ENCODE measurements at regions not wholly inside any gene's neighbourhood (a gene's known extent, or its start where the extent isn't known, plus 50 kb on each side); places are given as distances from the start of the nearest gene placed in this dataset.
"Not testable (repeated sequence)": the region's sequence is repeated elsewhere in the genome, so short reads cannot be mapped to it uniquely, and the experiment has no call there.

GRCh38 chr12:89227774-89228173 lies 124.5 kb downstream of the DUSP6 start:
- no peaks in the 10 kb centered on the region for H3K36me3 ChIP-seq (ENCODE audit: low read depth, missing control alignments)
- no peaks in the 10 kb centered on the region for H3K9me3 ChIP-seq
- H3K4me1 ChIP-seq, result no peaks in the 10 kb centered on the region
- TF ChIP-seq CTCF (IDR thresholded peaks at IDR 0.05) (no peak), POLR2A (IDR thresholded peaks at IDR 0.05) (no peak)
- no peak overlapping the region for H3K4me3 ChIP-seq
- intact Hi-C loops (cut with DNase I; ENCODE audit: low total_unique reads), result no loop called here
- no peak overlapping the region for H3K27ac ChIP-seq
- DNase-seq, result no peak
- no peaks in the 10 kb centered on the region for H3K27me3 ChIP-seq
- WGBS, 2 donors, result 88 to 97% methylated on average over 2 of the region's 2 CpGs

- Histone ChIP-seq H3K4me1 (no peaks in the 10 kb centered on the region), H3K27me3 (no peaks in the 10 kb centered on the region), H3K4me3 (no peak overlapping the region), H3K27ac (no peak overlapping the region), H3K36me3 (ENCODE audit: low read depth, missing control alignments) (no peaks in the 10 kb centered on the region), H3K9me3 (no peaks in the 10 kb centered on the region)
- intact Hi-C loops (cut with DNase I; ENCODE audit: low total_unique reads), result no loop called here
- 67 to 68% methylated on average over 3 of the region's 3 CpGs for WGBS, 2 donors
- TF ChIP-seq POLR2A (IDR thresholded peaks at IDR 0.05) (no peak), CTCF (IDR thresholded peaks at IDR 0.05) (no peak)
- no peak for DNase-seq
These were observed 126.4 kb downstream of the DUSP6 start for GRCh38 chr12:89225808-89226411.

- no peak for DNase-seq
- Histone ChIP-seq H3K4me3 (no peak overlapping the region), H3K27ac (no peak overlapping the region), H3K36me3 (ENCODE audit: low read depth, missing control alignments) (no peaks in the 10 kb centered on the region), H3K4me1 (no peaks in the 10 kb centered on the region), H3K27me3 (no peaks in the 10 kb centered on the region), H3K9me3 (no peaks in the 10 kb centered on the region)
- WGBS, 2 donors, result 90 to 92% methylated on average over 5 of the region's 5 CpGs
- TF ChIP-seq POLR2A (IDR thresholded peaks at IDR 0.05) (no peak), CTCF (IDR thresholded peaks at IDR 0.05) (no peak)
- intact Hi-C loops (cut with DNase I; ENCODE audit: low total_unique reads), result no loop called here
These were observed 126.9 kb downstream of the DUSP6 start for GRCh38 chr12:89225401-89225800.

- H3K27ac ChIP-seq; H3K27me3 ChIP-seq; H3K9me3 ChIP-seq; H3K4me3 ChIP-seq; intact Hi-C loops (cut with DNase I; ENCODE audit: low total_unique reads); H3K4me1 ChIP-seq; DNase-seq; H3K36me3 ChIP-seq (ENCODE audit: low read depth, missing control alignments): not testable (repeated sequence)
- WGBS, 2 donors, result 87 to 90% methylated on average over 2 to 3 of the region's 3 CpGs
These were observed 129.7 kb downstream of the DUSP6 start for GRCh38 chr12:89222580-89222979.

- intact Hi-C loops (cut with DNase I; ENCODE audit: low total_unique reads), result no loop called here
- H3K4me3 ChIP-seq, result no peak overlapping the region
- no peak overlapping the region for H3K27ac ChIP-seq
- WGBS, 2 donors, result 63 to 71% methylated on average over 2 of the region's 2 CpGs
- H3K9me3 ChIP-seq, result no peaks in the 10 kb centered on the region
- H3K27me3 ChIP-seq, result no peaks in the 10 kb centered on the region
- no peak for DNase-seq
- H3K4me1 ChIP-seq, result peaks cover 3% of the 10 kb centered on the region
- no peaks in the 10 kb centered on the region for H3K36me3 ChIP-seq (ENCODE audit: low read depth, missing control alignments)
- TF ChIP-seq CTCF (IDR thresholded peaks at IDR 0.05), result no peak
These were observed 134.8 kb downstream of the DUSP6 start for GRCh38 chr12:89217472-89217871.
